ENCODE measurements at regions not wholly inside any gene's neighbourhood (a gene's known extent, or its start where the extent isn't known, plus 50 kb on each side); places are given as distances from the start of the nearest gene placed in this dataset.
"Not testable (repeated sequence)": the region's sequence is repeated elsewhere in the genome, so short reads cannot be mapped to it uniquely, and the experiment has no call there.

DNA sequence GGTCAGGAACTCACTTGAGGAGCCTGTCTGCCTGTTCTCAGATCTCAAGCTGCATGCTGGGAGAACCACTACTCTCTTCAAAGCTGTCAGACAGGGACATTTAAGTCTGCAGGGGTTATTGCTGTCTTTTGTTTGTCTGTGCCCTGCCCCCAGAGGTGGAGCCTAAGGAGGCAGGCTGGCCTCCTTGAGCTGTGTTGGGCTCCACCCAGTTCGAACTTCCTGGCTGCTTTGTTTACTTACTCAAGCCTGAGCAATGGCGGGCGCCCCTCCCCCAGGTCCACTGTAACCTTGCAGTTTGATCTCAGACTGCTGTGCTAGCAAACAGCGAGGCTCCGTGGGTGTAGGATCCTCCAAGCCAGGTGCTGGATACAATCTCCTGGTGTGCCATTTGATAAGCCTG is 3491.2 kb upstream of the OR11H1 start:
- H3K27me3 ChIP-seq (ENCODE audit: control insufficient read depth, insufficient read depth); H3K9me3 ChIP-seq (ENCODE audit: control insufficient read depth, low read length); ATAC-seq; intact Hi-C loops (cut with DNase I); H3K27ac ChIP-seq (ENCODE audit: low read length); H3K4me3 ChIP-seq (ENCODE audit: low read length); H3K4me1 ChIP-seq (ENCODE audit: control insufficient read depth, insufficient read depth, low read length): not testable (repeated sequence)
- peak in 2 of 3 donors; percentile 2 to 11 for DNase-seq
- WGBS = 41% methylated on average over 5 of the region's 5 CpGs

Measured in right cardiac atrium (tissue), 5 donors.